Neutrophil (primary cell): ENCODE measurements at regions not wholly inside any gene's neighbourhood (a gene's known extent, or its start where the extent isn't known, plus 50 kb on each side); places are given as distances from the start of the nearest gene placed in this dataset.

Source experiments
- H3K27ac ChIP-seq: fragments of 200-600 bp; sonication (generic); 2 replicates; pipeline ENCODE4 v1.5.1; 2016; ENCODE audit warnings: mild to moderate bottlenecking, moderate library complexity
- H3K27me3 ChIP-seq: fragments of 200-600 bp; sonication (generic); 2 replicates; pipeline ENCODE4 v1.6.0; 2016; ENCODE audit warnings: mild to moderate bottlenecking
- H3K36me3 ChIP-seq: fragments of 200-600 bp; sonication (generic); 2 replicates; pipeline ENCODE4 v1.5.1; 2017
- H3K4me1 ChIP-seq, 2 experiments: fragments of 200-600 bp in 1 of 2; sonication (generic) in 1 of 2; 1 replicate in 1 of 2; 2 replicates in 1 of 2; pipeline versions ENCODE4 v1.5.1 to v1.6.1; 2013 to 2016; ENCODE audit warnings: low read depth in 1 of 2, low read length in 1 of 2, mild to moderate bottlenecking in 1 of 2, moderate library complexity in 1 of 2; ENCODE audit not compliant: control insufficient read depth in 1 of 2, insufficient read depth in 1 of 2
- H3K4me3 ChIP-seq, 2 experiments: fragments of 200-600 bp in 1 of 2; sonication (generic) in 1 of 2; 1 replicate in 1 of 2; 2 replicates in 1 of 2; pipeline ENCODE4 v1.5.1; 2013 to 2016; ENCODE audit warnings: low read depth in 1 of 2, low read length in 1 of 2, mild to moderate bottlenecking in 1 of 2, moderate library complexity in 1 of 2
- H3K9me3 ChIP-seq: fragments of 200-600 bp; sonication (generic); 2 replicates; pipeline ENCODE4 v1.5.1; 2016
- CTCF ChIP-seq: fragments of 200-600 bp; sonication (generic); IDR thresholded peaks from 2 replicates; pipeline ENCODE4 v1.5.1; 2016; ENCODE audit warnings: antibody characterized with exemption

- Histone ChIP-seq H3K27me3 (no peaks in the 10 kb centered on the region), H3K4me3 (no peak overlapping the region), H3K4me1 (no peaks in the 10 kb centered on the region), H3K27ac (no peak overlapping the region), H3K36me3 (no peaks in the 10 kb centered on the region), H3K9me3 (no peaks in the 10 kb centered on the region)
- TF ChIP-seq CTCF, result no peak
Observed at GRCh38 chr2:83837823-83838222, 621.3 kb downstream of the SUCLG1 start.

- no peaks in the 10 kb centered on the region for H3K4me1 ChIP-seq
- no peaks in the 10 kb centered on the region for H3K9me3 ChIP-seq
- no peak for TF ChIP-seq CTCF
- H3K36me3 ChIP-seq, result no peaks in the 10 kb centered on the region
- no peaks in the 10 kb centered on the region for H3K27me3 ChIP-seq
- no peak overlapping the region for H3K4me3 ChIP-seq
- H3K27ac ChIP-seq, result no peak overlapping the region
Observed at GRCh38 chr2:83827618-83828017, 631.5 kb downstream of the SUCLG1 start.

GRCh38 chr2:83826577-83826976, 632.5 kb downstream of the SUCLG1 start:
- H3K27me3 ChIP-seq, result no peaks in the 10 kb centered on the region
- no peak for TF ChIP-seq CTCF
- H3K4me3 ChIP-seq, result no peak overlapping the region
- H3K36me3 ChIP-seq, result no peaks in the 10 kb centered on the region
- no peaks in the 10 kb centered on the region for H3K9me3 ChIP-seq
- no peaks in the 10 kb centered on the region for H3K4me1 ChIP-seq
- H3K27ac ChIP-seq, result no peak overlapping the region

- Histone ChIP-seq H3K36me3 (no peaks in the 10 kb centered on the region), H3K9me3 (no peaks in the 10 kb centered on the region), H3K27ac (no peak overlapping the region), H3K4me3 (no peak overlapping the region), H3K27me3 (no peaks in the 10 kb centered on the region), H3K4me1 (no peaks in the 10 kb centered on the region)
- TF ChIP-seq CTCF, result no peak
Observed at GRCh38 chr2:83823229-83823628, 635.9 kb downstream of the SUCLG1 start.

- no peak for TF ChIP-seq CTCF
- no peaks in the 10 kb centered on the region for H3K27me3 ChIP-seq
- no peak overlapping the region for H3K4me3 ChIP-seq
- H3K4me1 ChIP-seq, result no peaks in the 10 kb centered on the region
- H3K27ac ChIP-seq, result no peak overlapping the region
- H3K9me3 ChIP-seq, result no peaks in the 10 kb centered on the region
- no peaks in the 10 kb centered on the region for H3K36me3 ChIP-seq
Observed at GRCh38 chr2:83817511-83817910, 641.6 kb downstream of the SUCLG1 start.

- Histone ChIP-seq H3K36me3 (no peaks in the 10 kb centered on the region), H3K9me3 (no peaks in the 10 kb centered on the region)
Observed at GRCh38 chr2:83808878-83809277, 650.2 kb downstream of the SUCLG1 start.

More at GRCh38 chr2:83808878-83809277, 650.2 kb downstream of the SUCLG1 start:
- Histone ChIP-seq H3K27me3 (no peaks in the 10 kb centered on the region), H3K4me1 (no peaks in the 10 kb centered on the region), H3K27ac (no peak overlapping the region), H3K4me3 (no peak overlapping the region)
- TF ChIP-seq CTCF, result no peak
